SU-DHL-6 (cell line): ENCODE measurements at regions not wholly inside any gene's neighbourhood (a gene's known extent, or its start where the extent isn't known, plus 50 kb on each side); places are given as distances from the start of the nearest gene placed in this dataset.

Experiments used
- CTCF ChIP-seq: fragments of 200-600 bp; sonication (generic); IDR thresholded peaks from one replicate; pipeline ENCODE4 v1.5.1; 2017; ENCODE audit warnings: antibody characterized with exemption, mild to moderate bottlenecking, low read length, moderate library complexity; ENCODE audit not compliant: insufficient read depth, poor library complexity, severe bottlenecking
- EZH2phosphoT487 ChIP-seq: fragments of 200-600 bp; sonication (generic), shearing (Covaris generic); conservative IDR thresholded peaks from 2 replicates; pipeline ENCODE4 v1.6.1; 2018; ENCODE audit warnings: mild to moderate bottlenecking, antibody characterized with exemption, low read length, moderate library complexity, mixed read lengths

- TF ChIP-seq CTCF (no peak), EZH2phosphoT487 (no peak)
Measured at GRCh38 chr14:54026671-54027070, 70.0 kb upstream of the BMP4 start.
